MV-4-11 (cell line): ENCODE measurements at regions not wholly inside any gene's neighbourhood (a gene's known extent, or its start where the extent isn't known, plus 50 kb on each side); places are given as distances from the start of the nearest gene placed in this dataset.
"Not testable (repeated sequence)": the region's sequence is repeated elsewhere in the genome, so short reads cannot be mapped to it uniquely, and the experiment has no call there.

Source experiments
- DNase-seq: peaks from one replicate; lab custom pipeline; 2025; lab: John Stamatoyannopoulos, UW

GRCh38 chr6:18595774-18596530, 208.8 kb downstream of the RNF144B start:
- DNase-seq = peak; percentile 50

- no peak for DNase-seq
Observed at GRCh38 chr6:18596531-18596835, 209.3 kb downstream of the RNF144B start.

GRCh38 chr6:18598551-18599264, 211.6 kb downstream of the RNF144B start:
- DNase-seq = no peak

- no peak for DNase-seq
Observed at GRCh38 chr6:18600255-18600654, 213.1 kb downstream of the RNF144B start.

- no peak for DNase-seq
Observed at GRCh38 chr6:18601516-18602020, 214.4 kb downstream of the RNF144B start.

- DNase-seq = no peak
Observed at GRCh38 chr6:18602931-18603330, 215.8 kb downstream of the RNF144B start.

GRCh38 chr6:18603361-18603760, 216.2 kb downstream of the RNF144B start:
- DNase-seq = no peak

GRCh38 chr6:18605841-18606240, 218.7 kb downstream of the RNF144B start:
- no peak for DNase-seq

GRCh38 chr6:18609715-18610114, 222.6 kb downstream of the RNF144B start:
- no peak for DNase-seq

GRCh38 chr6:18613319-18613925, 226.3 kb downstream of the RNF144B start:
- DNase-seq = no peak

- no peak for DNase-seq
Observed at GRCh38 chr6:18629571-18629970, 242.4 kb downstream of the RNF144B start.

GRCh38 chr6:18632670-18633410, 245.7 kb downstream of the RNF144B start:
- DNase-seq = no peak

GRCh38 chr6:18634912-18635311, 247.8 kb downstream of the RNF144B start:
- no peak for DNase-seq

GRCh38 chr6:18640134-18640533, 253.0 kb downstream of the RNF144B start:
- no peak for DNase-seq

GRCh38 chr6:18640754-18641153, 253.6 kb downstream of the RNF144B start:
- no peak for DNase-seq

- DNase-seq = no peak
Observed at GRCh38 chr6:18654821-18655220, 267.7 kb downstream of the RNF144B start.

- no peak for DNase-seq
Observed at GRCh38 chr6:18656506-18656905, 269.4 kb downstream of the RNF144B start.

GRCh38 chr6:18659994-18660393, 272.8 kb downstream of the RNF144B start:
- not testable (repeated sequence) for DNase-seq

GRCh38 chr6:18663011-18663410, 275.9 kb downstream of the RNF144B start:
- DNase-seq = no peak

GRCh38 chr6:18664401-18664800, 277.3 kb downstream of the RNF144B start:
- DNase-seq = no peak

- no peak for DNase-seq
Observed at GRCh38 chr6:18667612-18668011, 280.5 kb downstream of the RNF144B start.

- DNase-seq = no peak
Observed at GRCh38 chr6:18668994-18669393, 281.8 kb downstream of the RNF144B start.
